ENCODE measurements at regions not wholly inside any gene's neighbourhood (a gene's known extent, or its start where the extent isn't known, plus 50 kb on each side); places are given as distances from the start of the nearest gene placed in this dataset.

DNA sequence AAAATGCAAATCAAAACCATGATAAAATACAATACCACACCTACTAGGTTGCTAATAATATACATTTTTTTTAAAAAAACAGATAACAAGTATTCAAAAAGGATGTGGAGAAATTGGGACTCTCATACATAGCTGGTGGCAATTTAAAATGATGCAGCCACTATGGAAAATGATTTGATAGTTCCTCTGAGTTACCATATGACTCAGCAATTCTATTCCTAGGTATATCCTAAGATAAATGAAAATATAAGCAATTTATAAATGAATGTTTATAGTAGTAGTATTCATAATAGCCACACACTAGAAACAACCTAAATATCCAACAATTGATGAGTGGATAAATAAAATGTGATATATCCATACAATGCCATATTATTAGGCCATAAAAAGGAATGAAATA is 210.2 kb downstream of the MREG start:
- FAIRE-seq (no peak), DNase-seq (ENCODE audit: low read depth) (no peak)
- no peak overlapping the region for H3K4me3 ChIP-seq (ENCODE audit: low read depth, low read length)
- TF ChIP-seq, protein P1, sequence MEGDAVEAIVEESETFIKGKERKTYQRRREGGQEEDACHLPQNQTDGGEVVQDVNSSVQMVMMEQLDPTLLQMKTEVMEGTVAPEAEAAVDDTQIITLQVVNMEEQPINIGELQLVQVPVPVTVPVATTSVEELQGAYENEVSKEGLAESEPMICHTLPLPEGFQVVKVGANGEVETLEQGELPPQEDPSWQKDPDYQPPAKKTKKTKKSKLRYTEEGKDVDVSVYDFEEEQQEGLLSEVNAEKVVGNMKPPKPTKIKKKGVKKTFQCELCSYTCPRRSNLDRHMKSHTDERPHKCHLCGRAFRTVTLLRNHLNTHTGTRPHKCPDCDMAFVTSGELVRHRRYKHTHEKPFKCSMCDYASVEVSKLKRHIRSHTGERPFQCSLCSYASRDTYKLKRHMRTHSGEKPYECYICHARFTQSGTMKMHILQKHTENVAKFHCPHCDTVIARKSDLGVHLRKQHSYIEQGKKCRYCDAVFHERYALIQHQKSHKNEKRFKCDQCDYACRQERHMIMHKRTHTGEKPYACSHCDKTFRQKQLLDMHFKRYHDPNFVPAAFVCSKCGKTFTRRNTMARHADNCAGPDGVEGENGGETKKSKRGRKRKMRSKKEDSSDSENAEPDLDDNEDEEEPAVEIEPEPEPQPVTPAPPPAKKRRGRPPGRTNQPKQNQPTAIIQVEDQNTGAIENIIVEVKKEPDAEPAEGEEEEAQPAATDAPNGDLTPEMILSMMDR (IDR thresholded peaks at IDR 0.05; ENCODE audit: insufficient read depth, low read length, severe bottlenecking) = no peak
- H3K36me3 ChIP-seq (ENCODE audit: control insufficient read depth, insufficient read depth, low read length) = no peaks in the 10 kb centered on the region
- H3K27me3 ChIP-seq (ENCODE audit: control insufficient read depth, insufficient read depth, low read length) = no peaks in the 10 kb centered on the region

DNA sequence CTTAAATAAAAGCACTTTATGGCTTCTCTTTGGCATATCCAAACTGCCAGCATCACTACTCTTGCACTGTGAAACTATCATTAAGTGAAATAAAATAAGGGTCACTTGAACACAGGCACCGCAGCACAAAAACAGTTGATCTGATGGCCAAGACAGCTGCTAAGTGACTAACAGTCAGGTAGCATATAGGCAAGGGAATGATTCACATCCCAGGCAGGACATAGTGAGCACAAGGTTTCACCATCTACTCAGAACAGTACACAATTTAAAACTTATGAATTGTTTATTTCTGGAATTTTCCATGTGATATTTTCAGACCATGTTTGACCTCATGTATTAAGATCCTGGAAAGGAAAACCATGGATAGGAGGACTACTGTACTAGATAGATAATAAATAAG is 214.2 kb downstream of the MREG start:
- FAIRE-seq = no peak
- Histone ChIP-seq H3K4me3 (ENCODE audit: low read depth, low read length) (no peak overlapping the region), H3K36me3 (ENCODE audit: control insufficient read depth, insufficient read depth, low read length) (no peaks in the 10 kb centered on the region), H3K27me3 (ENCODE audit: control insufficient read depth, insufficient read depth, low read length) (peaks cover 2% of the 10 kb centered on the region)
- DNase-seq (ENCODE audit: low read depth) = peak; percentile 68
- TF ChIP-seq, protein P1 (IDR thresholded peaks at IDR 0.05; ENCODE audit: insufficient read depth, low read length, severe bottlenecking) = no peak

DNA sequence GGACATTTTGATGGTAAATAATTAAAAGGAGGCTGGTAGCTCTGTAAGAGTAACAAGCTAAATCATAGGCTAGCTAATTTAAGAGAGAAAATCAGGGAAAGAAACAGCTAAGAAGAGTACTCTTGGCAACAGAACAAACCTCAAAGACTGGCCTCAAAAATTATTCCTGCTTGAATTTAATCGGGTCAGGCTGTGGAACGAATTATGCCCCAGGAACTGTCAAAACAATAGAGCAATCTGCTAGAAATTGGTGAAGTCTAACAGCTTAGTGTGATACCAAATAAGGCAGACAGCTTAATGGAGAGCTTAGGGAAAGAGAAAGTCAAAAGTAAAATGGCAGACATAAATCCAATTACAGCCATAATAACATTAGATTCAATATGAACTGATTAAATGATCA is 215.7 kb downstream of the MREG start:
- TF ChIP-seq, protein P1 (IDR thresholded peaks at IDR 0.05; ENCODE audit: insufficient read depth, low read length, severe bottlenecking) = no peak
- H3K27me3 ChIP-seq (ENCODE audit: control insufficient read depth, insufficient read depth, low read length) = peaks cover 2% of the 10 kb centered on the region
- FAIRE-seq (no peak), DNase-seq (ENCODE audit: low read depth) (no peak)
- no peak overlapping the region for H3K4me3 ChIP-seq (ENCODE audit: low read depth, low read length)
- H3K36me3 ChIP-seq (ENCODE audit: control insufficient read depth, insufficient read depth, low read length) = no peaks in the 10 kb centered on the region

DNA sequence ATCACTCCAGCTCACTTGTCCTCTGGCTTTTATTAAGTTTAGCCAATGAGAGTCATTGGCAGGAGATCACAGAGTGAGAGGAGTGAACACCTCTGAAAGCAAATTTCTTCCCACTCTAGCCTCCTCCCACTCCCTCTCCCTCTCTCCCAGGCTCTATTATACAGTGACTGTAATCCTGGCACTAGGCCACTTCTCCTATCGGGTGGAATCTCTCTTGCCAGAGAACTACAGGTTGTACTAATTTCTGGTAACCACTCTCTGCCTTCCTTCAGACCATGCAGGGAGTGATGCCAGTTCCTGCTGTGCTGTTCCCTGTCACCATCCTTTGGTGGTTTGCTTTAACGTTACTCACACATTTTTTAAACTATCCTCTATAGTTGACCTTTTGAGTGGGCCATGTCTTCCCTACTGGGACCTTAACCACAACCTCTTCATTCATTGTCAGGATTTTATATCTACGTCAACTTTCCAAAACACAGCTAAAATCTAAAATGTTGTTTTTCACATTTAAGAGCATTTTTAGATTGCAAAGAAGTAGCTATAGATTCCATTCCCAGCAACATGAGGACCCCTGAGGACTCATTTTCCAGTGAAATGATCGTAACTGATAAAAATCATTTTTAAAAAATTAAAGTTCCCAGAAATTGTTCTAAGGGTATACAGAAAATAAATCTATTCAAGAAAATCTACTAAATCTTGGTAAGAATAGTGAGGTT is 217.1 kb downstream of the MREG start:
- Histone ChIP-seq H3K36me3 (ENCODE audit: control insufficient read depth, insufficient read depth, low read length) (no peaks in the 10 kb centered on the region), H3K4me3 (ENCODE audit: low read depth, low read length) (no peak overlapping the region), H3K27me3 (ENCODE audit: control insufficient read depth, insufficient read depth, low read length) (peaks cover 3% of the 10 kb centered on the region)
- TF ChIP-seq, protein P1 (IDR thresholded peaks at IDR 0.05; ENCODE audit: insufficient read depth, low read length, severe bottlenecking) = no peak
- DNase-seq (ENCODE audit: low read depth) = peak; percentile 49
- FAIRE-seq = no peak

DNA sequence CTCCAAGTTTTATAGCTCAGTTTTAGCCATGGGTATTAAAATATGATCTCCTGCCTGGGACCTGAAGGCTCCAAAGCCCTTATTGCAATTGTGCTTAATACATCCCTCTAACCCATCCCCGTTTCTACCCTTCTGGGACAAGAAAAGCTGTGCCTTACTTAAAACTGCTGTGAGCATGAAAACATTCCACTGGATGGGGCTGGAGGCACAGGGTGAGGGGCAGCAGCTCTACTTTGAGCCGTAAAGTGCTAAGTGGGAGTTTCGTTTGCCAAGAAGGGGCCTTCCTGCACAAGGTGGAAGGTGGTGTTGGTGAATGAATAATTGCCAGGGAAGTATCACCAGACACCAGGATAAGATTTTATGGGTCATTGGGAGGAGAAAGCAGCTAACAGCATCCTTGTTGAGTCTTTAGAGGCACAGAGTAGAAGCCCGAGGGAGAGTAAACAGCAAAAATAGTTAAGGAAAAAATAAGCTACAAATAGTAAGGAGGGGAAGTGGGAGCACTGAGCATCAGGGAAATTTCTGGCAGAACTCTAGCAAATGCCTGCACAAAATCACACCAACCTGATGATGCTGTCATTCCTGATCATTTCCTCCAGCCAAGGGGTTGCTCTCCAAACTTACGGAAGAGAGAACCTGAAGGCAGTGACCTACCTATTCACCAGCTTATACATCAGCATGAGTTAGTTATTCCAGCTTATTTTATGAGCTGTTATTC is 218.4 kb downstream of the MREG start:
- Histone ChIP-seq H3K27me3 (ENCODE audit: control insufficient read depth, insufficient read depth, low read length) (peaks cover 3% of the 10 kb centered on the region), H3K4me3 (ENCODE audit: low read depth, low read length) (no peak overlapping the region), H3K36me3 (ENCODE audit: control insufficient read depth, insufficient read depth, low read length) (no peaks in the 10 kb centered on the region)
- DNase-seq (ENCODE audit: low read depth) = no peak
- FAIRE-seq = no peak
- TF ChIP-seq, protein P1 (IDR thresholded peaks at IDR 0.05; ENCODE audit: insufficient read depth, low read length, severe bottlenecking) = no peak
